ENCODE measurements at regions not wholly inside any gene's neighbourhood (a gene's known extent, or its start where the extent isn't known, plus 50 kb on each side); places are given as distances from the start of the nearest gene placed in this dataset.

DNA sequence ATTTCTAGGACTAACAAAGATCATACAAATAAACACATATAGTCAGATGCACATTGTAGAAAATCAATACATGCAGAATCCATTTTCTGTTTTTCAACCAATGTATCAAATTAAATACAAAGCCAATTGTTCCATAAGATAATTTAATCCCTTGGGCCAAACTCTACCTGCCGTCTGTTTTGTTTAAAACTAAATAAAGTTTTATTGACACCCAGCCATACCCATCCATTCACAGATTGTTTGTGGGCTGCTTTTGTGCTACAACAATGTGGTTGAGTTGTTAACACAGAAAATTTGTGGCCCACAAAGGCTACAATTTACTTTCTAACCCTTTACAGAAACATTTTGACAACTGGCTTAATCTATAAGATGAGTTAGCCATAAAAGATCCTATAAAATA is 484.0 kb upstream of the ID2 start:
- DNase-seq = no peak

DNA sequence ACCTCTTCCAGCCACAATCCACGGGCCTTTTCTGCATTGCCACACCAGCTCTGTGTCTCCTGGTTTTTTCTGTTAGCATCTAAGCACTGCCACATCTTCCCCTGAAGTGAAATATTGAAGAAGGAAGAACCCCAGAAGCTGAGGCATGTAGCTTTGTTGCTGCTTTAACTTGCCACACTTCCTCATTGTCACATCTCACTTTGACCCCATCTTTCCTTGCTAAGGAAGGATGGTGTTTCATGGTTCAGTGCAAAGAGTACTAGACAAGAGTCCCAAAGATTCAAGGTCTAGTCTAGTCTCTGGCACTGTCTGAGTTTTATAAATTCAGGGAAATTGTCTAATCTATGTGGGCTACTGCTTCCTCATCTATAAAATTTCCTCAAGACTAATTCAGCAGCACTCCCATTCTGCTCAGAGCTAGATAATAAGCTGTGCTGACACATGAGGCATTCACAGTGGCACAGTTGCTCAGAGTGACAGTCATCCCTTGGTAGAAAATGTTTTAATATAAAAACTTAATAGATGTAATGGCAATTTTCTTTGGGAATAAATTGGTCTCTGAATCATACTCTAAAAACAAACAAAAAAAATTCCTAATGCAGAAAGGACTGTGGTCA is 483.0 kb upstream of the ID2 start:
- DNase-seq = no peak

DNA sequence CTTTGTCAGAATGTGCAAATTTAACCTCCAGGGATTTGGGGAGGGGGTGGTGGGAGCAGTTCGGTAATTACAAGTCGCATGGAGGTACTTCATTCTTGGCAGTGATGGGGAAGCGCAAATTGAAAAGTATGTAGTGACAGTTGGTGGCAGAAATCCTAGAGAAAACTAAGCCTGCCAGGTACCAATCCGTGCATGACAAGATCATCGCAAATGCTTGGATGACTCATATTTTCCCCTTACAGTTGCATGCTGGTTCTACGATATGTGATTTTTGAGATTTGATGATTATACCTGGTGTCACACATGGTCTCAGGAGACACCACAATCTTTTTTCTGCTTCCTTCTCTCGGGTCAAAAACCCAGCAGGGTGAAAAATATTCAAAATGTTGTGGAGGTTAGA is 479.7 kb upstream of the ID2 start:
- peak; percentile 74 for DNase-seq

DNA sequence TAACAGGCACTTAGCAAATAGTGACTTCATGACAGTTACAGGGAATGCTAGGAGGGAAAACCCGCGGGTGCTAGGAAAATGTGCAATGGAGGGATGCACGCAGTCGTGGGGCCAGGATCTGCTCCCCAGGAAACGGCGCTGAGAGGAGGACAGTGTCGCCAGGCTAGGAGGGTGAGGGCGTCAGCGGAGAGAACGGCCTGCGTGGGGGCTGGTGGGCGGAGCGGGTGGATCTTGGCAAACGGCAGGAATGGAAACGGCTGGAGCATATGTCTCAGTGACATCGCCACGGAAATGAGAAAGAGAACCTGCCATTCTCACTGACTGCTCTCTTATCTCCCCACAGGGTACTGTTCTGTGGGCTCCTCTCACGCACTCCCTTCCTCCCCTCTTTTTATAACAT is 478.5 kb upstream of the ID2 start:
- DNase-seq = no peak

DNA sequence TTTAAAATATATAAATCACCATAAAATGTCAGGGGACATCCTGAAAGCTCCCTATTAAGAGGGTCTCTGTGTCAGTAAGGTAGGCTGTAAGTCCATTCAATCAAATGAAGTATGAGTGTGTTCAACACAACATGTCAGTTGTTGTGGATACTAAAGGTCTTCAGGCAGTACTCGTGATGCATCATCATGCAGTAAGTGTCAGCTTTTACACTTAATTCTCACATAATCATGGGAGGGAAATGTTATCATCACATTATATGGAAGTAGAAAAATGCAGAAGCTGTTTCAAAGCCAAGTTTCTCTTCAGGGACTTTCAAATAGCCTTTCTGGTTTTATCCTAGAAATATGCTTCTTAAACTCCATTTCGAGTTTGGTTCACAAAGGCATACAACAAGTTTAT is 477.1 kb upstream of the ID2 start:
- DNase-seq = no peak

DNA sequence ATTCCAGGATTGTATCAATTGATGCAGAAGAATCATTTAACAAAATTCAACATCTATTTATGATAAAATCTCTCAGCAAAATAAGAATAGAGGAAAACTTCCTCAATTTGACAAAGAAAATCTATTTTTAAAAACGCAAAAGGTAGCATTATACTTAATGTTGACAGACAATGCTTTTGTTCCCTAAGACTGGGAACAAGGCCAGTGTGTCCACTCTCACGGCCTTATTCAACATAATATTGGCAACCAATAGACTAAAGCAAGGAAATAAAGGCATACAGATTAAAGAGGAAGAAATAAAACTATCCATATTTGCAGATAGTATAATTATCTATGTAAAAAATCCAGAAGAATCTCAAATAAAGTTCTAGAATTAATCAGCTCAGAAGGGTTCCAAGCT is 472.4 kb upstream of the ID2 start:
- DNase-seq = no peak

DNA sequence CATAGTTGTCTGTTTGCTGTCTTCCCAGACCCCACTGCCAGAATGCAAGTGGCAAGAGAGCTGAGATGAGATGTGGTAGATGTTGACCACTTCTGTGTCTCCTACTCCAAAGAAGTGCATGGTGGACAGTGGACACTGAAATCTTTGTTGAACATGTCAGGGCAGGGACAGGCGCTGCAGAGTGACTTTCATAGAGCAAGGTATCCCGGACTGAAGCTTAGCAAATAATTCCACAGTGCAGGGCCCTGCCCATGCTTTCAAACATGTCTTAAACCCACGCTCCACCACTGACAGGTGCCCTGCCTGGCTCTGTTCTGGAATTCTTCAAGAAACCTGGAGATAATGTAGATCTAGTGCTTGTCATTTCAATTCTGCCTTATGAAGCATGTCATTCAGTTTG is 470.5 kb upstream of the ID2 start:
- no peak for DNase-seq

DNA sequence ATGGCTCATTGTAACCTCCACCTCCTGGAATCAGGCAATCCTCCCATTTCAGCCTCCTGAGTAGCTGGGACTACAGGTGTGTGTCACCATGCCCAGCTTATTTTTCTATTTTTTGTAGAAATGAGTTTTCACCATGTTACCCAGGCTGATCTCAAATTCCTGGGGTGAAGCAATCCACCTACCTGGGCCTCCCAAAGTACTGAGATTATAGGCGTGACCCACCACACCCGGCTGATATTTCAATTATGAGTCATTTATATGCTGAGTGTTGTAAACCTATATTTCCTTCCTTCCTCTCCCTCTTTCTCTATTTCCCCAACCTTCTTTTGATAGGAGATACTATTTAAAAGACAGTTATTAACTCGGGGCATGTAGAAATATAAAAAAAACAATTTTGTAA is 469.6 kb upstream of the ID2 start:
- no peak for DNase-seq

DNA sequence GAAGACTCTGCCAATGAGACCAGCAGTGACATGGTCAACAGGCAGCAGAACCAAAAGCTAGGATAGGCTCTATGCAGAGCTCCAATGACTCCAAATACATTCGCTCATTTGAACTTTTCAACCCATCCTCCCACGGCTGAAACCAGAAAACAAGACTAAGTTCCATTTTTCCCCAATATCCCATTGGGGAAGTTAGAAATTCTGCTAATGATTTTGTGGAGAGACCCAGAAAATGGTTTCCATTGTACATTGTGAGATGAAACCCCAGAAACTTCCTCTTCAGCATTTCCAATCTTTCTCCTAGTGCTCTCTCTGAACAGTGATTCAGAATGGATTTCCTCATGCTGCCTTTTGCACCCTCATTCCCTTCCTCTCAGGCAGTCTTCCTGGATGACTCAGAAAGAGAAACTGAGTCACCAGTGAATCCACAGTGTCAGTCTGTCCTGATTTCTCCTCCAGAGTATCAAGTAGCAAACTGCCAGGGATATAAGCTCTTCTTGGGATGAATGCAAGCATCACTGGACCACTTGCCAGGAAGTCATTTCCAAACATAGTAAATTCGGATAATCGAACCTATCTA is 467.7 kb upstream of the ID2 start:
- DNase-seq = no peak

DNA sequence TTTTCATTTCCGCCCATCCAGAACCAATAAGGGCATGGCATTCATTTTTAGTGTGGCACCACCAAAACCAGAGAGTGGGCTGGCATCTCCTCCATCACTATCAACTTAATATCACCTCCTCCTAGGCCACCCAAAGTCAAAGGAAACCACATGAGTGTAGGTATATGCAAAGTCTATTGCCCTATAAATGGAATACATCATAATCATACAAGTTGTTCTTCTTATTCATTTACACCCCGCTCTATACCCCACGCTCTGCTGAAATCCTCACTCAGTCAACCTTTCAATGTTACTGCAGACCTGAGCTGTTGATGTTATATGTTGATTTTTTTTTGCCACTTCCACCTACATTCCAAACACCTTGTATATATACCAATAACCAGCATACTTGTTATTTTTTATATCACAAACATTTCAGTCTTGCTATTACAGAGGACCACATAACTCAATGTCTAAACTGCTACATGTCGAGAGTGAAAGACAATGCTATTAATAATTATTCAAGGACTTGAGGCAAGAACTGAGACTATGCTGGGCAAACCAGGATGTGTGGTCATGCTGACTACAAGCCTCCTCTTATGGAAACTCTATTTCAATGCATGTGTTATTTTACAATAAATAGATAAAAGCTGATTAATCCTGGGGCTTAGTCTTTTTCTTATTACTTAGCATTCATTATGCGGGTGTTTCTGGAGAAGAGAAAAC is 466.5 kb upstream of the ID2 start:
- no peak for DNase-seq

DNA sequence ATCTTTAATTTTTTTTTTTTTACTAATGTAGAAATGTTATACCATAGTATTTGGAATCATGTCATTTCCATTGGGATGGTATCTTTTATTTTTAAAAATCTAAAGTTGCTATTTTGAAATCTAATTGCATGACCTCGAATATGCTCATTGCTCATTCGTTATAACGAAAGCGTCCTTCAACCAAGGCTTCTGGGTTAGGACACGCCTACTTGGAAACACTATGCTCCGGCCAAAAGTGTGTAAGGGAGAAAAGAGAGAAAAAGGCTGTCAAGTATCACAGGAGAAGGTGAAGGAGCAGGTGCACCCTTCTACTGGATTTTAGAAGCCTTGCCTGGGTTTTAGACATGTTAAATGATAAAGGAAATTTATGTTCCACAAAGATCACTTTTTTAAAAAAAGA is 465.9 kb upstream of the ID2 start:
- DNase-seq = no peak

DNA sequence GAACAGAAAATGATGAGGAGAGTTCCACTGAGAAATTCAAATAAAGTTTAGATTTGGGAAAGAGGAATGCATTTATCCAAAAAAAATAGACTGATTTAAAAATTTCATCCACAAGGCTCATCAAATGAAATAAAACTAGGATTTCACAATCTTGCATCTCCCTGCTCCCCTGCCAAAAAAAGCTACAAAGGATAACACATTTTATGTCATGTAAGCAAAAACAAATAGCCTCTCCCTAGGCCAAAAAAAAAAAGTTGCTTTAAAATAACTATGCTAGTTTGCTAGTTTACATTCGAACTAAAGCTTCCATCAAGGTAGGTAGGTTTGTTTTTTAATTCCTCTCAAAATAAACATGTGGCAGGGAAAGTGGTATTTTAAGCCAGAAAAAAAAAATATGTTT is 465.5 kb upstream of the ID2 start:
- no peak for DNase-seq

DNA sequence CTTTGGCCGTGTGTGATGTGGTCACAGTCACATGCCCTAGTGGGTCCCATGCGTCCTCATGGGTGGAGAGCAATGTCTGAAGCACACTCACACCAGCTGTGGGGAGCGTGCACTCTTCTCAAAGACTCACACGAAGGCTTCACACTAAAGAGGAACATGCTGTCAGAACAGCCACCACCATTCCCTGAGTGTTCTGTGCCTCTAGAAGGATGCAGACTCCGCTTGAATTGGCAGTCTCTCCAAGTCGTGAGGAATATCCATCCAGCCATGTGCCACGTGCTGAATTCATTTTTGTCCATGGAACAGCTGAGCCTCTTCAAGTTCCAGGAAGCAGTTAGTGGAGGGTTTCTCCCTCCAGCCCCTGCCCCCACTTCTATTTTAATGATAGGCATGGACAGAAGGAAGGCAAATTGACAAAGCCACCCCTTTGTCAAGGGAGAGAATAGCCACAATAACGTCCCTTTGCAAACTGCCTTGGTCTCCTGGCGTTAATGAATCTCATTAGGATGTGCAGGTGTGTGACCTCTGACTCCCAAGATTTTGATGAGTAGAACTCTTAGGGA is 464.3 kb upstream of the ID2 start:
- DNase-seq = no peak

DNA sequence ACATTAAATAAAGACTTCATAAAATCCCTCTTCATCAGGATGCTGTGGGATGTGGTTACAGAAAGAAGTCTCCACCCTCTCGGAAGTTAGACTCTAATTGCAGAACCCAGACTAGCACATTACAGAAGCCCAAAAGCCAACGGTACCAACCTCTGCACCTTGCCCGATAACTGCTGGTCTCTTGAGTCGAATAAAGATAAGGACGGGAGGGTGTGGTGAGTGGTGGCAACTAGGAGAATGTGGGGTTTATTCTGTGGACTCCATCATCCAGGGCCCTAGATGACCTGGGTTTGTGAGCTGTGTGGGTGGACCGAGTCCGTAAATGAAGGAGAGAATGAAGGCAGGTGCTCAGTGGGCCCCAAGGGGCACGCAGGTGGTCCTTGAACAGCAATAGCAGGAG is 462.8 kb upstream of the ID2 start:
- no peak for DNase-seq

DNA sequence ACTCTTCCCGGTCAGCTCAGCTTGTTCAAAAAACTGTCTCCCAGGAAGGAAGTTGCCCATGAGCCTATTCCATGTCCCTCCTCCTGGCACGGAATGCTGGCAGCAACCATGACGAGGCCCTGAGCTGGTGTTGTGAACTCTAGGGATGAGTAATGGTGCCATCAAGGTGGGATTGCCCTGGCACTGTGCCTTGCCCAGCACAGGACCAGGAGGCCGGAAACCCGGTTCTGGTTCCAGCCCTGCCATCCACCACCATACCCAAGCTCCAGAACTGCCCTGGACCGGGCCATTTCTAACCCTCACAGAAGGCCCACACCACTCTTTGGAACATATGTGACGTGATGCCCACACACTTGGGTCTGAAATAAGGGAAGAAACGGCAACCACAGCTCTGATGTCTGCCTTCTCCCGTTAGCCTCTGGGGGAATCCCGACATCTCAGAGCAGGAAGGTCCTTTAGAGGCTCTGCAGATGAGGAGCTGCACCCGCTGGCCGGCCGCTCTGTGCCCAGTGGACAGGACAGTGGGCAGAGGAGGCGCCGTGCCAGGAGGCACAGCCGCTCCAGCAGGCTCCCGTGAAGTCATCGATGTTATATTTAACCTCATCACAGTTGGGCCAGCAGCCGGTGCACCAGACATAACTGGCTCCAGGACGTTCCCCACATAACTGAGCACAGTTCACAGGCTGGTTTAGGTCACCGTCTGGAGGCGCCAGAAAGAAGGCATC is 462.1 kb upstream of the ID2 start:
- no peak for DNase-seq

DNA sequence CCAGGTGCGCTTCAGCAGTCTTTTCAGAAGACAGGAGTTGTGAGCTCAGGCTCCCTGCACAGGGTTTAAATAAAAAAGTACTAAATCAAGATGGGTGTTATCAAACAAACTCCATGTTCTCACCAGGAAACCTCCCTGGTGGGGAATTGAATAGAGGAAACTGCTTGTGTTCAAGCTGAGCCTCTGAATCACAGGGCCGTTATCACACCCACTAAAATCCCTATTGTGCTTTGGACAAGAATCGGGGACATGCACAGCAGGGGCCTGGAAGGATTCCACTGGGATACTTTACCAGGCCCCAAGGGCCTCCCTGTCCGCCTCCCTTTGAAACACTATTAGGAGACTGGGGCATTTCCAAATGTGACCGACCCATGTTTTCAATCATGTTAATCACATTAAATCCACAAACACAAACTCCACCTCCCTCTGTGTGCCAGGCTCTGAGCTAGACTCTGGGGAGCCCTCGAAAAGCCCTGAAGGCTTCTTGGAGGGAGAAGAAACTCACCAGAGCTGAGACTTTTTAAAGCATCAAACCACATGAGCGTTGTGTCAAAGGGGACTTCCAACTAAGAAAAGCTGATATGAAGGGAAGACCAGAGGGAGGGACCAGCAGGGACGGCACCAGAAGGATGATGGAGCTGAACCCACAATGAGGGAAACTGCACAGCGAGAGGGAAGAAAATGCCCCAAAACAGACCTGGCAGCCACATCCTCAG is 458.7 kb upstream of the ID2 start:
- DNase-seq = no peak

DNA sequence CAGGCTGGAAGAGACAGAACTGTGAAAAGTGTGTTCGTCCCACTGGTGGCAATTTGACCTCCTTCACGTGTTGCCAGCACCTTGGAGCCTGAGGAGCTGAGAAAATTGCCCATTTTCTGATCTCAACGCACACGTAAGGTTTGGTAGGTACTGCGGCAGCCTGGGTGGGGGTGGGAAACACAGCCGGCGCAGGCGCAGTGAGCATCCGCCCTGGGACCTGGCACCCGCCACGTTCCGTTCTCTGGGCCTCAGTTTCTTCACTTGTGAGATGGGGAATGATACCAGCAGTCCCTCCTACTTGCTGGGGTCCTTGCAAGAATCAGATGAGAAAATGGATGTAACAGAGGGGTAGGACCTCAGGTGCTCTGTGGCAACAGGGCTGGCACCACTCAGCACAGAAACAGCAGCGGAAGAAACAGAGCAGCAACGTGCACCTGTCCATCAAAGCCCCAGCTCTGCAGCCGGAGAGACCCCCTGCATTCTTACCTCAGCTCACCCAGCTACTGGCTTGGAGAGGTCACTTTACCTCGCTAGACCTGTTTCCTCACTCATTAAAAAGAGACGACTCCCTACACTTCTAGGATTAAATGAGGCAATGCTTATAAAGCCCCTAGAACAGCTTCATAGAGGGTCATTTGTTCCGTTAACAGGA is 458.0 kb upstream of the ID2 start:
- DNase-seq = no peak

DNA sequence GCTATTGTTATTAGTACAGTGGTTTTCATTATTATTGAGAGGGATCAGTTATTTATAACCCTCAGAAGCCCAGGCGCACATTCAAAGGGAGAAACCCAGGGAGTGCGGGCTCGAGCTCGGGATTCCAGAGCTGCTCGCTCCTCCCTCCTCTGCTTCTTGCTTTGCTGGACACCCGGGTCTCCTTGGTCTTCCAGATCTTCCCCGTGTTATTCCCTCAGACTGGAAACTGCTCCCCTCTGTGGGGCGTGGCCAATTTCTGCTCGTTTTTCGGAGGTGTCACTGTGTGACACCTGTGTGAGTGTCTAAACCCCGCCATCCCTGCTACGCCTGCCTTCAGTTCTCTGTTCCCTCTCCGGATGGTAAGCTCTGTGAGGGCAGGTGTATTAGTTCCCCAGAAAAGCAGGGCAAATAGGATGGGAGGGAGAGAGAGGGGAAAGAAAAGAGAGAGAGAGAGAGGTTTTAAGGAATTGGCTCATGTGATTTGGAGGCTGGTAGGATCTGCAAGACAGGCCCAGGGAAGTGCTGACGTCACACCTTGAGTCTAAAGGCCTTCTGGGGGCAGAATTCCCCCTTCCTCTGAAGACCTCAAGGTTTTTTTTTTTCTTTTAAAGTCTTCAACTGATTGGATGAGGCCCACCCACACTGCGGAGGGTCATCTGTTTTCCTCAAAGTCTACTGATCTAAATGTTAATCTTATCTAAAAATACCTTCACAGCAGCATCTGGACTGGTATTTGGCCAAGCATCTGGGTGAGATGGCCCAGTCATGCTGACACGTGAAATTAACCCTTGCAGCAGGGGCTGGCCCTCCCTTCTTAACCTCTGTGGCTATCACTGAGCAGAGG is 457.3 kb upstream of the ID2 start:
- no peak for DNase-seq

DNA sequence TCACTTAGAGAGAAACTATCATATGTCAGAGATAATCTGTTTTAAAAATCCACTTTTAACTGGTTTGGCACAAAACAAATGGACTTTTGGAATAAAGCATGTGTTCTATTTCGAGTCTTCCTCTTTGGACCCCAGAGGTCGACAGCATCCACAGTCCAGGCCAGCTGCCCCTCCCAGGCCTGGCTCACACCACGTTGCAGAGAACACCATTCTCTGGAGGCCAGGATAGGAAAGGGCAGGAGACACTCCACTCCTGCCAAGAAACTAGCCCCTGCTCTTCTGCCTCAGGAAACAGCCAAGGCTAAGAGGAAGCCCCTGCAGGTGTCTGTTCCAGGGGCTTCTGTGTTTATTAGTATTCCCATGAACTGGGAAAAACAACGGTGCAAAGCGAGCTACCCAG is 456.6 kb upstream of the ID2 start:
- DNase-seq = no peak

DNA sequence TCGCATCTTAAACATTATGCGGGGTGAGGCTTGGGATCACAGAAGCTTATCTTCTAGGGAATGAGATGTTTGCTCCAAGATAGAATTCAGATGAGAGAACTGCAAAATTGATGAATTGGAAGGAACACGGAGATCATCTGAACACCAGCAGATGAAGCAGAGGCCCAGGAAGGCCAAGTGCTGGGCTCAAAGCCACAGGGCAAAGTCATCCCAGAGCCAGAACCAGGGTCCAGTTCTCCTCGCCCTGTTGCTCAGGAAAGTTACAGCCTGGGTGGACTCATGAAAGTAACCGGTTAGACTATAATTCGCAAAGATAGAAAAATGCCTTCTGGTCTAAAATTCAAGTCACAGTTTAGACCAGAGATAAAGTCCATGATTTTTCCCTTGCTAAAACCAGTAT is 456.1 kb upstream of the ID2 start:
- no peak for DNase-seq

DNA sequence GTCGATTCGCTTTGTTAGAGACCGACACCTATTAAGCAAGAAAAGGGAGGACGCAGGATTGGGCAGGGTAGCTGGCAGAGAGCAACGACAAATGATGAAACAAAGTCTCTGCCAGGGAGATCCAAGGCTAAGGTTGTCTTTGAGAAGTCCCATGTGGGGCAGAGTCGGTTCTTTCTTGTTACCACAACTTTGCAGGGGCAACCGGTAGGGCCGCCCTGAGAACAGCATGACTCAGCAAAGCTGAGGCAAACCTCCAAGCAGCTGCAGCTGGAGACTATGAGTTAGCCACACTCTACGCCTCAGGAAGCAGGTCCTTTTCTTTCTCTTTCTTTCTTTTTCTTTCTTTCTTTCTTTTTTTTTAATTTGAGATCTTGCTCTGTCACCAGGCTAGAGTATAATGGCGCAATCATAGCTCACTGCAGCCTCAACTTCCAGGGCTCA is 452.3 kb upstream of the ID2 start:
- no peak for DNase-seq

DNA sequence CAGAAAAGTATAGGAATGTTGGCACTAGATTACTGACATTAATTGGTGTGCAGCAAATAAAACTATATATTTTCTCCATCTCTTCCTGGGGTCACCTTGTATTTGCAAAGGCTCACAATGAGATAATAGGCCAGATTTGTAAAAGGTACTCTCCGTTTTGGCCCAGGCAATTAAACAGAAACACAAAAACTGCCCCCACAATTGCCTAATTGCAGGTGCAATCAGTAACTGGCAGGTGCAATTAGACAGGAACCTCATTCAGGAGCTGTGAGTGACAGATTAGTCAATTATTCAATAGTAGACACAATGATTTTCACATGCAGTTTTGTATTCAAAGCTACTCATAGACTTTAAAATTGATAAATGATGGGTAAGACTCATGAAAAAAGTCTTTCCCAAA is 451.4 kb upstream of the ID2 start:
- DNase-seq = peak; percentile 14

All from NCI-H1436 (cell line).